ENCODE measurements at regions not wholly inside any gene's neighbourhood (a gene's known extent, or its start where the extent isn't known, plus 50 kb on each side); places are given as distances from the start of the nearest gene placed in this dataset.

DNA sequence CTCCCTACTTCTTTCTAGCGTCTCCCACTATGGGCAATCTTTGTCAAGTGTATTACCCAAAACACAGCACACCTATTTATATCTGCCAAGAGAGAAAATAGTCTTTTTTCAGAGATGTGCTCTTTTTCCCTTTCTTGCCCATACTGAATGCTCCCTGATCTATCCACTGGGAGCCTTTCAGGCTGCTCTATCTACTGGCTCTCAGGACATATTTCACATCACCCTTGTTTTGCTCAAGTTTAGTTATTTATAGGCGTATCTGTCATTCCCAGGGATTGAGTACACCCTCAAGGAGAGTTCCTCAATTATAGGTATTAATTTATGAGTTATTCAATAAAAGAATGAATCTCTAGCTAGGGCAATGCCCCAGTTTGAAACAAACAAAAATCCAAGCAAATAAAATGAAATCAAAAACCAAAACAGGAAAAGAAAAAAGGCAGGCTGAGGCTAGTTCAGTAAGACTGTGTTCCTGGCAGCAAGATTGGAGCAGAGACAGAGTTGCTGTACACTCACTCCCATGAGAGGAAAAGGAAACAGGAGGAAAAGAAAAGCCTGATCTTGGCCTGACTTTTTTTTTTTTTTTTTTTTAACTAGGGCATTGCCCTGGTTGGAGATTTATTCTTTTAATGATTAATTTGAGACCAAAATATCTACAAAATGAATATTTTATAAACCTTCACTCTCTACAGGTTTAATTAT, 665.9 kb upstream of the PCDH15 start:
- no TSS peak for BruUV-seq (replicated peaks)
- ChIA-PET POLR2A (no interaction called here), CTCF (no interaction called here), SMC1A (ENCODE audit: uncharacterized antibody, unreplicated experiment) (no interaction called here), RAD21 (ENCODE audit: unreplicated experiment) (no interaction called here)
- no peak overlapping the region for H3K4me2 ChIP-seq (ENCODE audit: control insufficient read depth, insufficient read depth)
- in situ Hi-C loops (cut with MboI) (no loop called here), intact Hi-C loops (cut with micrococcal nuclease; ENCODE audit: unreplicated experiment) (no loop called here)
- no peaks in the 10 kb centered on the region for H4K20me1 ChIP-seq (ENCODE audit: control insufficient read depth, insufficient read depth)
- H3K27me3 ChIP-seq (replicated peaks in 1 of 2; ENCODE audit: control insufficient read depth in 2 of 2, insufficient read depth in 2 of 2, low read length in 1 of 2), result no peaks in the 10 kb centered on the region
- FAIRE-seq, result no peak
- H3K36me3 ChIP-seq (ENCODE audit: control insufficient read depth in 2 of 2, insufficient read depth in 2 of 2, low read length in 1 of 2), result no peaks in the 10 kb centered on the region
- TF ChIP-seq, protein P1, sequence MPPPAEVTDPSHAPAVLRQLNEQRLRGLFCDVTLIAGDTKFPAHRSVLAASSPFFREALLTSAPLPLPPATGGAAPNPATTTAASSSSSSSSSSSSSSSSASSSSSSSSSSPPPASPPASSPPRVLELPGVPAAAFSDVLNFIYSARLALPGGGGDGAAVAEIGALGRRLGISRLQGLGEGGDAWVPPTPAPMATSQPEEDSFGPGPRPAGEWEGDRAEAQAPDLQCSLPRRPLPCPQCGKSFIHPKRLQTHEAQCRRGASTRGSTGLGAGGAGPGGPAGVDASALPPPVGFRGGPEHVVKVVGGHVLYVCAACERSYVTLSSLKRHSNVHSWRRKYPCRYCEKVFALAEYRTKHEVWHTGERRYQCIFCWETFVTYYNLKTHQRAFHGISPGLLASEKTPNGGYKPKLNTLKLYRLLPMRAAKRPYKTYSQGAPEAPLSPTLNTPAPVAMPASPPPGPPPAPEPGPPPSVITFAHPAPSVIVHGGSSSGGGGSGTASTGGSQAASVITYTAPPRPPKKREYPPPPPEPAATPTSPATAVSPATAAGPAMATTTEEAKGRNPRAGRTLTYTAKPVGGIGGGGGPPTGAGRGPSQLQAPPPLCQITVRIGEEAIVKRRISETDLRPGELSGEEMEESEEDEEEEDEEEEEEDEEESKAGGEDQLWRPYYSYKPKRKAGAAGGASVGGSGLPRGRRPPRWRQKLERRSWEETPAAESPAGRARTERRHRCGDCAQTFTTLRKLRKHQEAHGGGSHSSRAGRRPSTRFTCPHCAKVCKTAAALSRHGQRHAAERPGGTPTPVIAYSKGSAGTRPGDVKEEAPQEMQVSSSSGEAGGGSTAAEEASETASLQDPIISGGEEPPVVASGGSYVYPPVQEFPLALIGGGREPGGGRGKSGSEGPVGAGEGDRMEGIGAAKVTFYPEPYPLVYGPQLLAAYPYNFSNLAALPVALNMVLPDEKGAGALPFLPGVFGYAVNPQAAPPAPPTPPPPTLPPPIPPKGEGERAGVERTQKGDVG (CRISPR knock-in tag; IDR thresholded peaks at IDR 0.05), result no peak
- TF ChIP-seq TCF3 (IDR thresholded peaks at IDR 0.05; ENCODE audit: borderline replicate concordance, insufficient read depth, low read depth, low read length) (no peak), IKZF2 (IDR thresholded peaks at IDR 0.05) (no peak), RCOR1 (conservative IDR thresholded peaks at IDR 0.05; ENCODE audit: low read depth, low read length) (no peak)
- TF ChIP-seq, protein P2, sequence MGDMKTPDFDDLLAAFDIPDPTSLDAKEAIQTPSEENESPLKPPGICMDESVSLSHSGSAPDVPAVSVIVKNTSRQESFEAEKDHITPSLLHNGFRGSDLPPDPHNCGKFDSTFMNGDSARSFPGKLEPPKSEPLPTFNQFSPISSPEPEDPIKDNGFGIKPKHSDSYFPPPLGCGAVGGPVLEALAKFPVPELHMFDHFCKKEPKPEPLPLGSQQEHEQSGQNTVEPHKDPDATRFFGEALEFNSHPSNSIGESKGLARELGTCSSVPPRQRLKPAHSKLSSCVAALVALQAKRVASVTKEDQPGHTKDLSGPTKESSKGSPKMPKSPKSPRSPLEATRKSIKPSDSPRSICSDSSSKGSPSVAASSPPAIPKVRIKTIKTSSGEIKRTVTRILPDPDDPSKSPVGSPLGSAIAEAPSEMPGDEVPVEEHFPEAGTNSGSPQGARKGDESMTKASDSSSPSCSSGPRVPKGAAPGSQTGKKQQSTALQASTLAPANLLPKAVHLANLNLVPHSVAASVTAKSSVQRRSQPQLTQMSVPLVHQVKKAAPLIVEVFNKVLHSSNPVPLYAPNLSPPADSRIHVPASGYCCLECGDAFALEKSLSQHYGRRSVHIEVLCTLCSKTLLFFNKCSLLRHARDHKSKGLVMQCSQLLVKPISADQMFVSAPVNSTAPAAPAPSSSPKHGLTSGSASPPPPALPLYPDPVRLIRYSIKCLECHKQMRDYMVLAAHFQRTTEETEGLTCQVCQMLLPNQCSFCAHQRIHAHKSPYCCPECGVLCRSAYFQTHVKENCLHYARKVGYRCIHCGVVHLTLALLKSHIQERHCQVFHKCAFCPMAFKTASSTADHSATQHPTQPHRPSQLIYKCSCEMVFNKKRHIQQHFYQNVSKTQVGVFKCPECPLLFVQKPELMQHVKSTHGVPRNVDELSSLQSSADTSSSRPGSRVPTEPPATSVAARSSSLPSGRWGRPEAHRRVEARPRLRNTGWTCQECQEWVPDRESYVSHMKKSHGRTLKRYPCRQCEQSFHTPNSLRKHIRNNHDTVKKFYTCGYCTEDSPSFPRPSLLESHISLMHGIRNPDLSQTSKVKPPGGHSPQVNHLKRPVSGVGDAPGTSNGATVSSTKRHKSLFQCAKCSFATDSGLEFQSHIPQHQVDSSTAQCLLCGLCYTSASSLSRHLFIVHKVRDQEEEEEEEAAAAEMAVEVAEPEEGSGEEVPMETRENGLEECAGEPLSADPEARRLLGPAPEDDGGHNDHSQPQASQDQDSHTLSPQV (IDR thresholded peaks at IDR 0.05), result no peak
- no peak overlapping the region for H3K9ac ChIP-seq (ENCODE audit: control insufficient read depth, insufficient read depth, low read length)
- no peak for ATAC-seq
- no peaks in the 10 kb centered on the region for H3K4me1 ChIP-seq (ENCODE audit: control insufficient read depth, insufficient read depth, low read length)
- no peaks in the 10 kb centered on the region for H3K9me3 ChIP-seq (replicated peaks; ENCODE audit: control insufficient read depth, insufficient read depth, low read length)
- no peak overlapping the region for H3K27ac ChIP-seq (ENCODE audit: control insufficient read depth, insufficient read depth)
- WGBS (ENCODE audit: insufficient coverage, insufficient replicate concordance, low lambda C conversion rate, missing lambda C conversion rate), result 43% methylated on average over 2 of the region's 2 CpGs
- H2AFZ ChIP-seq (ENCODE audit: control insufficient read depth, low read depth, low read length), result no peak overlapping the region
- no peak for DNase-seq (ENCODE audit: low read depth, low spot score)
- no peaks in the 10 kb centered on the region for H3K79me2 ChIP-seq (ENCODE audit: control insufficient read depth, insufficient read depth, low read length)
- no peak overlapping the region for H3K4me3 ChIP-seq
